ENCODE measurements at regions not wholly inside any gene's neighbourhood (a gene's known extent, or its start where the extent isn't known, plus 50 kb on each side); places are given as distances from the start of the nearest gene placed in this dataset.

DNA sequence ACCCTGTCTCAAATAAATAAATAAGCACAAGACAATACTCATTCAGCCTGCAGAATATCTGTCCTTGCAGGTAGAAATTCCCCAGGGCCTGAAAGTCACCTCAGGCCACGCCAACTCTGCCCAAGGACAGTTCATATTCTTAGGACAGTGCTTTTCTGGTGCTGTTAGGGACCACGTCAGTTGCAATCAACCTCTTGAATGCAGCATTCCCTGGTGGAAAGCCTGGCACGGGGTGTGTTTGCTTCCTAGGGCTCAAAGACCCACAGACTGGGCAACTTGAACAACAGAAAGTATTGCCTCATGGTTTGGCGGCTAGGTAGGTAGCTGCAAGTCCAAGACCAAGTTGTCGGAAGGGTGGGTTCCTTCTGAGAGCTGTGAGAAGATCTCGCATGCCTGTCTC is 160.3 kb downstream of the KCTD15 start:
- H3K4me1 Mint-ChIP-seq (ENCODE audit: low read depth) = no peaks in the 10 kb centered on the region
- ATAC-seq (ENCODE audit: poor library complexity) (no peak), DNase-seq (no peak)
- Histone ChIP-seq H3K27ac (ENCODE audit: low read depth in 1 of 2, low read length in 2 of 2) (no peak overlapping the region), H3K9me3 (ENCODE audit: control insufficient read depth in 1 of 2, insufficient read depth in 1 of 2, low read length in 2 of 2) (peaks cover 0 to 6% of the 10 kb centered on the region in 2 experiments), H3K4me1 (ENCODE audit: insufficient read depth, low read length) (no peaks in the 10 kb centered on the region), H3K4me3 (ENCODE audit: low read length) (no peak overlapping the region), H3K27me3 (ENCODE audit: control insufficient read depth in 1 of 2, insufficient read depth in 2 of 2, low read length in 2 of 2) (no peaks in the 10 kb centered on the region), H3K36me3 (ENCODE audit: insufficient read depth, low read length) (no peaks in the 10 kb centered on the region)
- H3K4me3 Mint-ChIP-seq = no peak overlapping the region
- no peaks in the 10 kb centered on the region for H3K9me3 Mint-ChIP-seq
- TF ChIP-seq, protein P1, sequence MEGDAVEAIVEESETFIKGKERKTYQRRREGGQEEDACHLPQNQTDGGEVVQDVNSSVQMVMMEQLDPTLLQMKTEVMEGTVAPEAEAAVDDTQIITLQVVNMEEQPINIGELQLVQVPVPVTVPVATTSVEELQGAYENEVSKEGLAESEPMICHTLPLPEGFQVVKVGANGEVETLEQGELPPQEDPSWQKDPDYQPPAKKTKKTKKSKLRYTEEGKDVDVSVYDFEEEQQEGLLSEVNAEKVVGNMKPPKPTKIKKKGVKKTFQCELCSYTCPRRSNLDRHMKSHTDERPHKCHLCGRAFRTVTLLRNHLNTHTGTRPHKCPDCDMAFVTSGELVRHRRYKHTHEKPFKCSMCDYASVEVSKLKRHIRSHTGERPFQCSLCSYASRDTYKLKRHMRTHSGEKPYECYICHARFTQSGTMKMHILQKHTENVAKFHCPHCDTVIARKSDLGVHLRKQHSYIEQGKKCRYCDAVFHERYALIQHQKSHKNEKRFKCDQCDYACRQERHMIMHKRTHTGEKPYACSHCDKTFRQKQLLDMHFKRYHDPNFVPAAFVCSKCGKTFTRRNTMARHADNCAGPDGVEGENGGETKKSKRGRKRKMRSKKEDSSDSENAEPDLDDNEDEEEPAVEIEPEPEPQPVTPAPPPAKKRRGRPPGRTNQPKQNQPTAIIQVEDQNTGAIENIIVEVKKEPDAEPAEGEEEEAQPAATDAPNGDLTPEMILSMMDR (IDR thresholded peaks at IDR 0.05) = no peak
- ChIA-PET POLR2A (no interaction called here), CTCF (no interaction called here)
- no peak overlapping the region for H3K27ac Mint-ChIP-seq
- intact Hi-C loops (cut with DNase I, micrococcal nuclease) = no loop called here
- H3K27me3 Mint-ChIP-seq = peaks cover 26% of the 10 kb centered on the region
- H3K36me3 Mint-ChIP-seq (ENCODE audit: low read depth) = no peaks in the 10 kb centered on the region

DNA sequence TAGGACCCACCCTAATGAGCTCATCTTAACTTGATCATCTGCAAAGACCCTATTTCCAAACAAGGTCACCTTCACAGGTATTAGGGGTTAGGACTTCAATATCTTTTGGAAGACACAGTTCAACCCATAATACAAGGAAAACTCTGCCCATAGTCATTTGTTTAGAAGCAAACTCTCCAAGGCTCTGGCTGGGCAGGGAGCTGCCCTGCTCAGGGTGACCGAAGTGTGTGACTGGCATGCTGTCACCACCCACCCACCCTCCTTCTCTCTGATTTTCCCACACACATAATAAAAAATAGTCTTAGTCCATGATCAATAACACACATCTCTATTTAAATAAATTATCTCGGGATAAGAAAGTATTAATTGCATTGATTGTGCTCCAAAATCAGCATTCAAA is 161.1 kb downstream of the KCTD15 start:
- no peak overlapping the region for H3K4me3 Mint-ChIP-seq
- no peaks in the 10 kb centered on the region for H3K36me3 Mint-ChIP-seq (ENCODE audit: low read depth)
- no peaks in the 10 kb centered on the region for H3K4me1 Mint-ChIP-seq (ENCODE audit: low read depth)
- H3K27ac Mint-ChIP-seq = no peak overlapping the region
- Histone ChIP-seq H3K36me3 (ENCODE audit: insufficient read depth, low read length) (no peaks in the 10 kb centered on the region), H3K27ac (ENCODE audit: low read depth in 1 of 2, low read length in 2 of 2) (no peak overlapping the region), H3K4me1 (ENCODE audit: insufficient read depth, low read length) (no peaks in the 10 kb centered on the region), H3K9me3 (ENCODE audit: control insufficient read depth in 1 of 2, insufficient read depth in 1 of 2, low read length in 2 of 2) (peaks cover 0 to 6% of the 10 kb centered on the region in 2 experiments), H3K27me3 (ENCODE audit: control insufficient read depth in 1 of 2, insufficient read depth in 2 of 2, low read length in 2 of 2) (no peaks in the 10 kb centered on the region), H3K4me3 (ENCODE audit: low read length) (no peak overlapping the region)
- H3K9me3 Mint-ChIP-seq = no peaks in the 10 kb centered on the region
- TF ChIP-seq, protein P1 (IDR thresholded peaks at IDR 0.05) = no peak
- ChIA-PET POLR2A (no interaction called here), CTCF (no interaction called here)
- peaks cover 31% of the 10 kb centered on the region for H3K27me3 Mint-ChIP-seq
- ATAC-seq (ENCODE audit: poor library complexity) (no peak), DNase-seq (no peak)
- intact Hi-C loops (cut with DNase I, micrococcal nuclease) = no loop called here

DNA sequence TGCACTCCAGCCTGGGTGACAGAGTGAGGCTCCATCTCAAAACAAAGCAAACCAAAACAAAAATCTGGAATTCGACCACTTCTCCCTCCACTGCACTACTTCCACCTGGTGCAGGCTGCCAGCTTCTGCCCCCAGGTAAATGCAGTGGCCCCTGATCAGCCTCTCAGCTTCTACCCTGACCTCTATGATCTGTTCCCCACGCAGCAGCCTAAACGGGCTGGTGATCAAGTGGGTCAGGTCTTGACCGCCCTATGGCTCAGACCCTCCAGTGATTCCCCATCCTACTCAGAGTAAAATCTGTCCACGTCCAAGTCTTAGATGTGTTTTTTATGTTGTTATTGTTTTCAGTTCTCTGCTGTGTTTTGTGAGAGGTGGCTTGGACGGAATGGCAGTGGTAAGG is 163.9 kb downstream of the KCTD15 start:
- Mint-ChIP-seq H3K36me3 (ENCODE audit: low read depth) (no peaks in the 10 kb centered on the region), H3K27ac (no peak overlapping the region), H3K4me3 (no peak overlapping the region), H3K4me1 (ENCODE audit: low read depth) (no peaks in the 10 kb centered on the region), H3K27me3 (peaks cover 34% of the 10 kb centered on the region), H3K9me3 (no peaks in the 10 kb centered on the region)
- ChIA-PET POLR2A (no interaction called here), CTCF (no interaction called here)
- ATAC-seq (ENCODE audit: poor library complexity) (no peak), DNase-seq (no peak)
- TF ChIP-seq, protein P1 (IDR thresholded peaks at IDR 0.05) = no peak
- H3K27ac ChIP-seq (ENCODE audit: low read depth in 1 of 2, low read length in 2 of 2) = no peak overlapping the region
- no peaks in the 10 kb centered on the region for H3K9me3 ChIP-seq (ENCODE audit: control insufficient read depth in 1 of 2, insufficient read depth in 1 of 2, low read length in 2 of 2)
- H3K4me1 ChIP-seq (ENCODE audit: insufficient read depth, low read length) = no peaks in the 10 kb centered on the region
- no peaks in the 10 kb centered on the region for H3K36me3 ChIP-seq (ENCODE audit: insufficient read depth, low read length)
- intact Hi-C loops (cut with DNase I, micrococcal nuclease) = no loop called here
- H3K4me3 ChIP-seq (ENCODE audit: low read length) = no peak overlapping the region
- H3K27me3 ChIP-seq (ENCODE audit: control insufficient read depth in 1 of 2, insufficient read depth in 2 of 2, low read length in 2 of 2) = no peaks in the 10 kb centered on the region

Data from CD4-positive, alpha-beta T cell (primary cell).